GM12878 (cell line): ENCODE measurements at regions not wholly inside any gene's neighbourhood (a gene's known extent, or its start where the extent isn't known, plus 50 kb on each side); places are given as distances from the start of the nearest gene placed in this dataset.

ENCODE experiments used
- ATAC-seq: fragments of 200-7000 bp; cut with Tn5 transposase; 3 replicates; pipeline ENCODE4 v1.9.1; 2020; ENCODE audit warnings: mild to moderate bottlenecking, moderate library complexity
- BruUV-seq: library from RNA; stranded (reverse); fragments of 400-500 nt; replicated peaks from 2 replicates; lab custom pipeline; 2021; lab: Mats Ljungman, UMichigan
- CTCF ChIA-PET: fragments of 300-600 bp; sonication (Branson Sonifier 250); formaldehyde crosslinking; extraction: SDS; loops from one replicate; lab custom pipeline; 2021; ENCODE audit warnings: inconsistent platforms; lab: Yijun Ruan, JAX
- POLR2A ChIA-PET: fragments of 350-600 bp; formaldehyde crosslinking; extraction: SDS; loops from one replicate; lab custom pipeline; 2021; ENCODE audit warnings: inconsistent platforms; lab: Charles Lee
- RAD21 ChIA-PET: fragments of 300-600 bp; sonication (Branson Sonifier 250); formaldehyde crosslinking; loops from one replicate; lab custom pipeline; 2023; ENCODE audit warnings: antibody characterized with exemption; ENCODE audit not compliant: unreplicated experiment; lab: Charles Lee
- SMC1A ChIA-PET: fragments of 300-600 bp; sonication (Branson Sonifier 250); formaldehyde crosslinking; loops from one replicate; lab custom pipeline; 2023; ENCODE audit not compliant: unreplicated experiment, uncharacterized antibody; lab: Charles Lee
- DNase-seq: peaks from one replicate; pipeline ENCODE4 v3.0.0-alpha.2; 2011; ENCODE audit warnings: low read depth, low spot score
- FAIRE-seq: peaks from 3 replicates; lab custom pipeline; 2011; peaks lifted over from hg19 to GRCh38; lab: Jason Lieb, UNC
- H2AFZ ChIP-seq: 2 replicates; pipeline ENCODE4 v1.6.0; 2011; ENCODE audit warnings: low read depth, low read length, control low read depth; ENCODE audit not compliant: control insufficient read depth
- H3K27ac ChIP-seq: 2 replicates; pipeline ENCODE4 v1.5.1; 2011; ENCODE audit warnings: control low read depth; ENCODE audit not compliant: control insufficient read depth, insufficient read depth
- H3K27me3 ChIP-seq, 2 experiments: replicated peaks in 1 of 2; 2 replicates each; pipeline versions ENCODE4 v1.6.0 to v1.6.1; 2011; ENCODE audit warnings: low read length in 1 of 2; ENCODE audit not compliant: control insufficient read depth in 2 of 2, insufficient read depth in 2 of 2
- H3K36me3 ChIP-seq, 2 experiments: 2 replicates each; pipeline ENCODE4 v1.5.1; 2011; ENCODE audit warnings: low read length in 1 of 2; ENCODE audit not compliant: control insufficient read depth in 2 of 2, insufficient read depth in 2 of 2
- H3K4me1 ChIP-seq: 2 replicates; pipeline ENCODE4 v1.6.1; 2011; ENCODE audit warnings: mild to moderate bottlenecking, low read length, moderate library complexity, mixed read lengths; ENCODE audit not compliant: control insufficient read depth, insufficient read depth
- H3K4me2 ChIP-seq: 2 replicates; pipeline ENCODE4 v1.6.0; 2011; ENCODE audit warnings: control low read depth; ENCODE audit not compliant: control insufficient read depth, insufficient read depth
- H3K4me3 ChIP-seq: fragments of 200-600 bp; sonication (generic); 2 replicates; pipeline ENCODE4 v1.5.1; 2016
- H3K79me2 ChIP-seq: 2 replicates; pipeline ENCODE4 v1.6.0; 2011; ENCODE audit warnings: low read length; ENCODE audit not compliant: control insufficient read depth, insufficient read depth
- H3K9ac ChIP-seq: 2 replicates; pipeline ENCODE4 v1.8.0; 2011; ENCODE audit warnings: low read length, control low read depth, mixed read lengths; ENCODE audit not compliant: control insufficient read depth, insufficient read depth
- H3K9me3 ChIP-seq: replicated peaks from 3 replicates; pipeline ENCODE4 v1.5.1; 2011; ENCODE audit warnings: mild to moderate bottlenecking, low read length; ENCODE audit not compliant: control insufficient read depth, insufficient read depth
- H4K20me1 ChIP-seq: 2 replicates; pipeline ENCODE4 v1.6.0; 2011; ENCODE audit not compliant: control insufficient read depth, insufficient read depth
- ATF2 ChIP-seq: IDR thresholded peaks from 2 replicates; pipeline ENCODE4 v1.6.1; 2012; ENCODE audit warnings: low read length, inconsistent platforms
- DPF2 ChIP-seq: fragments of 450-650 bp; IDR thresholded peaks from 2 replicates; pipeline ENCODE4 v1.6.1; 2017; ENCODE audit warnings: mild to moderate bottlenecking
- FOS ChIP-seq: IDR thresholded peaks from 3 replicates; pipeline ENCODE4 v1.6.1; 2011; ENCODE audit warnings: borderline replicate concordance; ENCODE audit not compliant: insufficient read length; ENCODE audit errors: extremely low read depth
- SMAD1 ChIP-seq: fragments of 450-650 bp; IDR thresholded peaks from 2 replicates; pipeline ENCODE4 v1.6.1; 2018; ENCODE audit warnings: mild to moderate bottlenecking, low read depth; ENCODE audit not compliant: partially characterized antibody
- SMC3 ChIP-seq: IDR thresholded peaks from 2 replicates; pipeline ENCODE4 v1.6.1; 2011; ENCODE audit warnings: low read length, improper control_type of control experiment, borderline replicate concordance
- SRF ChIP-seq, 2 experiments: IDR thresholded peaks; 2 replicates each; pipeline ENCODE4 v1.6.1; 2011; ENCODE audit warnings: low read depth in 2 of 2, low read length in 2 of 2, mild to moderate bottlenecking in 1 of 2, moderate library complexity in 1 of 2
- ZNF24 ChIP-seq: fragments of 450-650 bp; IDR thresholded peaks from 2 replicates; pipeline ENCODE4 v1.6.1; 2017; ENCODE audit warnings: antibody characterized with exemption, mild to moderate bottlenecking
- whole genome bisulfite sequencing: methylation state at CpG from one replicate; pipeline ENCODE4 v1.1.6; 2016; ENCODE audit warnings: low lambda C conversion rate; ENCODE audit not compliant: insufficient replicate concordance, insufficient coverage; ENCODE audit errors: missing lambda C conversion rate; 5-methylcytosine and 5-hydroxymethylcytosine counted together
- in situ Hi-C: fragments of 300-500 bp; cut with MboI; formaldehyde crosslinking; loops from 9 replicates; pipeline ENCODE4 v1.14.3; 2018; ENCODE audit warnings: mixed read lengths
- intact Hi-C: fragments of 100-400 bp; cut with micrococcal nuclease; formaldehyde crosslinking; loops from one replicate; pipeline ENCODE4 v1.14.2; 2022; ENCODE audit not compliant: unreplicated experiment
- TF ChIP-seq, protein P1 (sequence below): IDR thresholded peaks from 2 replicates; pipeline ENCODE4 v1.6.1; 2011; ENCODE audit warnings: borderline replicate concordance, low read depth, mild to moderate bottlenecking, moderate library complexity, mixed read lengths, low read length; ENCODE audit not compliant: insufficient read depth; ENCODE audit errors: extremely low read length

DNA sequence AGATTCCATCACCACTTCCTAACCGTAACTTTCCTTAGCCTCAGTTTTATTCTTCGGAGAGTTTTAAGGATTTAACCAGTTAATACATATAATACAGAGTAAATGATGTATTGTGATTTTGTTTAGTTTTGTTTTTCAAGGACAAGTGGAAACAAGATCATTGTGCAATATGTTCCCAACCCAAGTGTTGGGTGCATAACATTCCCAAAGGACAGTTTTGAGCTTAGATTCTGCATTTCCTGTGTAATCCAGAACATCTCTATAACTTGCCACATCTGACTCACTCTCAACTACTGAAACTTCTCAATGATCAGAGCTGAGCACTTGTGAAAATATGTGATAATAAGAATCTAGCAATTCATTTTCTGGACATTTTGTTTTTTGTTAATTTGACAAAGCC is 466.1 kb upstream of the PPP2R3A start:
- H4K20me1 ChIP-seq: no peaks in the 10 kb centered on the region; the same call in 1 of the 2 replicates
- in situ Hi-C loops (no loop called here), intact Hi-C loops (no loop called here)
- ATAC-seq: no peak
- TF ChIP-seq ATF2 (no peak), SMC3 (no peak), ZNF24 (no peak)
- no peak for DNase-seq
- ChIA-PET POLR2A (no interaction called here), RAD21 (interaction anchor here (1.1 kb wide), 1 partner anchor 262 kb away, joined by 3 read pairs; no protein-coding TSS in a partner anchor), CTCF (interaction anchor here (1.1 to 1.6 kb wide), 3 partner anchors 21 to 900 kb away, joined by 3 to 4 read pairs (median 3); partner anchors contain the start of gene EPHB1), SMC1A (interaction anchor here (1.0 to 1.1 kb wide), 2 partner anchors 133 to 693 kb away, joined by 3 to 4 read pairs; no protein-coding TSS in a partner anchor)
- H3K4me2 ChIP-seq: no peak overlapping the region
- no peaks in the 10 kb centered on the region; a peak in 2 of 4 replicates for H3K27me3 ChIP-seq
- H2AFZ ChIP-seq: no peak overlapping the region
- 45% methylated on average over 2 of the region's 2 CpGs for WGBS
- H3K36me3 ChIP-seq: no peaks in the 10 kb centered on the region
- no peak overlapping the region for H3K27ac ChIP-seq
- no peak overlapping the region for H3K4me3 ChIP-seq
- H3K9me3 ChIP-seq: no peaks in the 10 kb centered on the region
- no peak for FAIRE-seq
- BruUV-seq: no TSS peak
- no peaks in the 10 kb centered on the region for H3K4me1 ChIP-seq
- H3K9ac ChIP-seq: no peak overlapping the region
- no peaks in the 10 kb centered on the region for H3K79me2 ChIP-seq

- FAIRE-seq (no peak), DNase-seq (no peak), ATAC-seq (no peak)
- in situ Hi-C loops (loop anchor here (5.0 to 10.0 kb wide), 2 partner anchors 708 to 895 kb away; no protein-coding TSS in a partner anchor), intact Hi-C loops (loop anchor here (10.0 kb wide), 1 partner anchor 395 kb away; no protein-coding TSS in a partner anchor)
- POLR2A ChIA-PET: no interaction called here
- SMC1A ChIA-PET: interaction anchor here (0.6 to 1.1 kb wide), 3 partner anchors 134 to 693 kb away, joined by 3 to 4 read pairs (median 4); no protein-coding TSS in a partner anchor
- Histone ChIP-seq H3K9me3 (no peaks in the 10 kb centered on the region), H4K20me1 (no peaks in the 10 kb centered on the region; the same call in 1 of the 2 replicates), H2AFZ (no peak overlapping the region), H3K79me2 (no peaks in the 10 kb centered on the region), H3K4me3 (no peak overlapping the region), H3K4me1 (no peaks in the 10 kb centered on the region), H3K9ac (no peak overlapping the region), H3K27ac (no peak overlapping the region), H3K4me2 (no peak overlapping the region; the same call in 1 of the 2 replicates), H3K27me3 (no peaks in the 10 kb centered on the region; a peak in 2 of 4 replicates), H3K36me3 (no peaks in the 10 kb centered on the region)
- CTCF ChIA-PET: interaction anchor here (1.1 to 1.6 kb wide), 3 partner anchors 20 to 901 kb away, joined by 3 to 4 read pairs (median 3); partner anchors contain the start of gene EPHB1
- RAD21 ChIA-PET: no interaction called here
- no TSS peak for BruUV-seq
- TF ChIP-seq SMAD1 (no peak), SRF (IDR thresholded peaks at IDR 0.05; ENCODE audit: low read depth in 2 of 2, low read length in 2 of 2) (no peak), FOS (no peak), DPF2 (no peak)
- TF ChIP-seq, protein P1, sequence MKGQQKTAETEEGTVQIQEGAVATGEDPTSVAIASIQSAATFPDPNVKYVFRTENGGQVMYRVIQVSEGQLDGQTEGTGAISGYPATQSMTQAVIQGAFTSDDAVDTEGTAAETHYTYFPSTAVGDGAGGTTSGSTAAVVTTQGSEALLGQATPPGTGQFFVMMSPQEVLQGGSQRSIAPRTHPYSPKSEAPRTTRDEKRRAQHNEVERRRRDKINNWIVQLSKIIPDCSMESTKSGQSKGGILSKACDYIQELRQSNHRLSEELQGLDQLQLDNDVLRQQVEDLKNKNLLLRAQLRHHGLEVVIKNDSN: no peak
- WGBS: 54% methylated on average over 3 of the region's 3 CpGs
Observed at GRCh38 chr3:135500034-135500433, 465.5 kb upstream of the PPP2R3A start.
